HFF-Myc (cell line): ENCODE measurements at regions not wholly inside any gene's neighbourhood (a gene's known extent, or its start where the extent isn't known, plus 50 kb on each side); places are given as distances from the start of the nearest gene placed in this dataset.

Experiments used
- DNase-seq: peaks from one replicate; pipeline ENCODE4 v3.0.0-alpha.2; 2011; ENCODE audit warnings: low read depth; ENCODE audit errors: extremely low read depth
- H3K4me3 ChIP-seq: replicated peaks from 2 replicates; pipeline ENCODE4 v1.5.1; 2011; ENCODE audit warnings: low read depth, mild to moderate bottlenecking, control low read depth, low read length
- CTCF ChIP-seq: IDR thresholded peaks from 2 replicates; pipeline ENCODE4 v1.5.1; 2012; ENCODE audit warnings: mild to moderate bottlenecking, low read depth, low read length, control low read depth; ENCODE audit errors: missing control alignments

GRCh38 chr22:27257987-27258386 lies 543.6 kb downstream of the MN1 start:
- DNase-seq = no peak
- no peak overlapping the region for H3K4me3 ChIP-seq
- TF ChIP-seq CTCF = peak; percentile 7

GRCh38 chr22:27258616-27259172 lies 542.9 kb downstream of the MN1 start:
- TF ChIP-seq CTCF = no peak

GRCh38 chr22:27259433-27259832 lies 542.1 kb downstream of the MN1 start:
- TF ChIP-seq CTCF = no peak
- H3K4me3 ChIP-seq = no peak overlapping the region
- no peak for DNase-seq

More at GRCh38 chr22:27258616-27259172, 542.9 kb downstream of the MN1 start:
- no peak for DNase-seq
- H3K4me3 ChIP-seq = no peak overlapping the region

- no peak for DNase-seq
- H3K4me3 ChIP-seq = no peak overlapping the region
- no peak for TF ChIP-seq CTCF
These were observed 541.4 kb downstream of the MN1 start for GRCh38 chr22:27260087-27260698.

GRCh38 chr22:27262361-27262760 lies 539.2 kb downstream of the MN1 start:
- H3K4me3 ChIP-seq = no peak overlapping the region
- DNase-seq = no peak
- TF ChIP-seq CTCF = no peak

GRCh38 chr22:27264184-27264583 lies 537.4 kb downstream of the MN1 start:
- DNase-seq = no peak
- no peak for TF ChIP-seq CTCF
- no peak overlapping the region for H3K4me3 ChIP-seq

GRCh38 chr22:27267145-27267544 lies 534.4 kb downstream of the MN1 start:
- DNase-seq = peak; percentile 15
- no peak for TF ChIP-seq CTCF
- H3K4me3 ChIP-seq = no peak overlapping the region
